ENCODE measurements at regions not wholly inside any gene's neighbourhood (a gene's known extent, or its start where the extent isn't known, plus 50 kb on each side); places are given as distances from the start of the nearest gene placed in this dataset.

DNA sequence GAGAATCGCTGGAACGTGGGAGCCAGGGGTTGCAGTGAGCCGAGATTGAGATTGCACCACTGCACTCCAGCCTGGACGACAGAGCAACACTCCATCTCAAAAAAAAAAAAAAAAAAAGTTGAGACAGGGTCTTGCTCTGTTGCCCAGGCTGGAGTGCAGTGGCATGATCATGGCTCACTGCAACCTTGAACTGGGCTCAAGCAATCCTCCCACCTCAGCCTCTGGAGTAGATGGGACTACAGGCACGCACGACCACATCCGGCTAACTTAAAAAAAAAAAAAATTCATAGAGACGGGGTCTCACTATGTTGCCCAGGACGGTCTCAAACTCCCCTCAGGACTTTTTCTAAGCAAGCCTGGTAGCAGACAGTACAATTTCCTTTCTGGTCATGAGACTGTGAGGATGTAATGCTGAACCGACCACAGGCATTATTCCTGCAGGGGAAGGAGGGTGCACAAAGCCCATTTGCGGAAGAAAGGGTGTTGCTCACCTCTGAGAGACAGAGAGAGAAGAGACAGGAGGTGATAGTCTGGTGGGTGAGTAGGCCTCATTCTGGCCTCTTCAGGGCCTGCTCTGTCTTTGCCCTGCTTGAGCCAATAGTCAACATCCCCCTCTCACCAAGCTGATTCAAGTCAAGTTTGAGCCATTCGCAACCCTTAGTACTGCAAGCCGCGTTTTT lies 205.3 kb downstream of the ZFP36L2 start:
- no peak for TF ChIP-seq SIN3A (IDR thresholded peaks at IDR 0.05; ENCODE audit: borderline replicate concordance, insufficient read depth, low read length)
- no peak for TF ChIP-seq POLR2AphosphoS5 (IDR thresholded peaks at IDR 0.05; ENCODE audit: low read depth, low read length)
- no peak for TF ChIP-seq FOXP2 (optimal IDR thresholded peaks at IDR 0.05; ENCODE audit: borderline replicate concordance, extremely low read depth, extremely low read length, insufficient read depth)
- TF ChIP-seq, protein P1, sequence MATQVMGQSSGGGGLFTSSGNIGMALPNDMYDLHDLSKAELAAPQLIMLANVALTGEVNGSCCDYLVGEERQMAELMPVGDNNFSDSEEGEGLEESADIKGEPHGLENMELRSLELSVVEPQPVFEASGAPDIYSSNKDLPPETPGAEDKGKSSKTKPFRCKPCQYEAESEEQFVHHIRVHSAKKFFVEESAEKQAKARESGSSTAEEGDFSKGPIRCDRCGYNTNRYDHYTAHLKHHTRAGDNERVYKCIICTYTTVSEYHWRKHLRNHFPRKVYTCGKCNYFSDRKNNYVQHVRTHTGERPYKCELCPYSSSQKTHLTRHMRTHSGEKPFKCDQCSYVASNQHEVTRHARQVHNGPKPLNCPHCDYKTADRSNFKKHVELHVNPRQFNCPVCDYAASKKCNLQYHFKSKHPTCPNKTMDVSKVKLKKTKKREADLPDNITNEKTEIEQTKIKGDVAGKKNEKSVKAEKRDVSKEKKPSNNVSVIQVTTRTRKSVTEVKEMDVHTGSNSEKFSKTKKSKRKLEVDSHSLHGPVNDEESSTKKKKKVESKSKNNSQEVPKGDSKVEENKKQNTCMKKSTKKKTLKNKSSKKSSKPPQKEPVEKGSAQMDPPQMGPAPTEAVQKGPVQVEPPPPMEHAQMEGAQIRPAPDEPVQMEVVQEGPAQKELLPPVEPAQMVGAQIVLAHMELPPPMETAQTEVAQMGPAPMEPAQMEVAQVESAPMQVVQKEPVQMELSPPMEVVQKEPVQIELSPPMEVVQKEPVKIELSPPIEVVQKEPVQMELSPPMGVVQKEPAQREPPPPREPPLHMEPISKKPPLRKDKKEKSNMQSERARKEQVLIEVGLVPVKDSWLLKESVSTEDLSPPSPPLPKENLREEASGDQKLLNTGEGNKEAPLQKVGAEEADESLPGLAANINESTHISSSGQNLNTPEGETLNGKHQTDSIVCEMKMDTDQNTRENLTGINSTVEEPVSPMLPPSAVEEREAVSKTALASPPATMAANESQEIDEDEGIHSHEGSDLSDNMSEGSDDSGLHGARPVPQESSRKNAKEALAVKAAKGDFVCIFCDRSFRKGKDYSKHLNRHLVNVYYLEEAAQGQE (IDR thresholded peaks at IDR 0.05; ENCODE audit: insufficient read depth in 1 of 2, low read depth in 2 of 2, low read length in 2 of 2) = no peak

Measured in PFSK-1 (cell line).